SK-N-MC (cell line): ENCODE measurements at regions not wholly inside any gene's neighbourhood (a gene's known extent, or its start where the extent isn't known, plus 50 kb on each side); places are given as distances from the start of the nearest gene placed in this dataset.
"Not testable (repeated sequence)": the region's sequence is repeated elsewhere in the genome, so short reads cannot be mapped to it uniquely, and the experiment has no call there.

ENCODE experiments used
- EZH2 ChIP-seq: fragments of 200-600 bp; sonication (generic); IDR thresholded peaks from one replicate; pipeline ENCODE4 v1.6.1; 2017; ENCODE audit warnings: antibody characterized with exemption
- POLR2AphosphoS5 ChIP-seq: IDR thresholded peaks from 2 replicates; pipeline ENCODE4 v1.6.1; 2012; ENCODE audit warnings: mild to moderate bottlenecking, low read depth, low read length, borderline replicate concordance

- TF ChIP-seq POLR2AphosphoS5, EZH2: not testable (repeated sequence)
Measured at GRCh38 chr20:5471866-5472265, 138.9 kb downstream of the GPCPD1 start.
